Breast epithelium (tissue), 4 donors: ENCODE measurements at regions not wholly inside any gene's neighbourhood (a gene's known extent, or its start where the extent isn't known, plus 50 kb on each side); places are given as distances from the start of the nearest gene placed in this dataset.

Source experiments
- DNase-seq, 2 donors: peaks; one replicate each; pipeline ENCODE4 v3.0.0-alpha.2; 2019; ENCODE audit warnings: low spot score in 2 of 2
- H3K27ac ChIP-seq, 2 donors: fragments of 200-600 bp; sonication (generic) in 1 of 2; one replicate each; pipeline ENCODE4 v1.5.1; 2016 to 2019; ENCODE audit warnings: mild to moderate bottlenecking in 1 of 2
- H3K27me3 ChIP-seq, 2 donors: fragments of 200-600 bp; sonication (generic) in 1 of 2; one replicate each; pipeline versions ENCODE4 v1.5.1 to v1.6.0; 2017 to 2019; ENCODE audit warnings: control low read depth in 1 of 2, mild to moderate bottlenecking in 1 of 2
- H3K36me3 ChIP-seq: fragments of 200-600 bp; one replicate; pipeline ENCODE4 v1.5.1; 2019
- H3K4me1 ChIP-seq, 2 donors: fragments of 200-600 bp; sonication (generic); one replicate each; pipeline ENCODE4 v1.5.1; 2016 to 2019; ENCODE audit warnings: control low read depth in 1 of 2
- H3K4me3 ChIP-seq, 3 donors: fragments of 200-600 bp; sonication (generic); 1 replicate in 2 of 3; 2 replicates in 1 of 3; pipeline ENCODE4 v1.5.1; 2016 to 2019; ENCODE audit warnings: mild to moderate bottlenecking in 3 of 3, moderate library complexity in 2 of 3
- H3K9me3 ChIP-seq, 2 donors: fragments of 200-600 bp; sonication (generic) in 1 of 2; one replicate each; pipeline ENCODE4 v1.5.1; 2016 to 2019; ENCODE audit warnings: control low read depth in 1 of 2
- CTCF ChIP-seq, 3 donors: fragments of 450-650 bp; IDR thresholded peaks; one replicate each; pipeline ENCODE4 v1.5.1; 2016 to 2017; ENCODE audit warnings: antibody characterized with exemption in 3 of 3, mild to moderate bottlenecking in 3 of 3, moderate library complexity in 3 of 3
- POLR2A ChIP-seq: fragments of 450-650 bp; IDR thresholded peaks from one replicate; pipeline ENCODE4 v1.6.1; 2016; ENCODE audit warnings: antibody characterized with exemption, mild to moderate bottlenecking, moderate library complexity
- POLR2AphosphoS5 ChIP-seq, 3 donors: sonication (generic); formaldehyde crosslinking; IDR thresholded peaks; one replicate each; pipeline ENCODE4 v1.6.1; 2017; ENCODE audit warnings: antibody characterized with exemption in 3 of 3
- intact Hi-C: fragments of 100-400 bp; cut with DNase I; formaldehyde crosslinking; loops from one replicate; pipeline ENCODE4 v1.15.1; 2023; ENCODE audit warnings: low total_unique reads

DNA sequence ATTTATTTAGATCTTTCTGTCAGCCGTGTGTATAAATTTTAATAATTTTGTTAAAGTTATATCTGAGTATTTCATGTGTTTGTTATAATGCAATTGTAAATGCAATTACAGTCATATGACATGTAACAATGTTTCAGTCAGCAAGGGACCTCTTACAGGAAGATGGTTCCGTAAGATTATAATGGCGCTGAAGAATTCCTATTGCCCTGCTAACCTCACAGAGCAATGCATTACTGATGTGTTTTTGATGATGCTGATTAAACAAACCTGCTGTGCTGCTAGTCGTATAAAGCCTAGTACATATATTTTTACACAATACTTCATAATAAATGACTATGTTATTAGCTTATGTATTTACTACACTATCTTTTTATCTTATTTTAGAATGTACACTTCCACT, 1166.4 kb downstream of the CDH12 start:
- Histone ChIP-seq H3K4me1 (no peaks in the 10 kb centered on the region), H3K27ac (no peak overlapping the region), H3K27me3 (no peaks in the 10 kb centered on the region), H3K9me3 (no peaks in the 10 kb centered on the region), H3K36me3 (no peaks in the 10 kb centered on the region), H3K4me3 (no peak overlapping the region)
- intact Hi-C loops: no loop called here
- DNase-seq: no peak
- no peak for TF ChIP-seq CTCF (IDR thresholded peaks at IDR 0.05)
- TF ChIP-seq POLR2A: no peak
- TF ChIP-seq POLR2AphosphoS5 (IDR thresholded peaks at IDR 0.05): no peak

GRCh38 chr5:21685522-21685921, 1167.6 kb downstream of the CDH12 start:
- TF ChIP-seq POLR2AphosphoS5 (IDR thresholded peaks at IDR 0.05): no peak
- no peak for TF ChIP-seq POLR2A
- TF ChIP-seq CTCF (IDR thresholded peaks at IDR 0.05): no peak

GRCh38 chr5:21684992-21685391, 1168.2 kb downstream of the CDH12 start:
- no peak for TF ChIP-seq POLR2A
- no peak for TF ChIP-seq CTCF (IDR thresholded peaks at IDR 0.05)
- no peak for TF ChIP-seq POLR2AphosphoS5 (IDR thresholded peaks at IDR 0.05)
- no peak overlapping the region for H3K27ac ChIP-seq
- H3K4me1 ChIP-seq: no peaks in the 10 kb centered on the region
- H3K27me3 ChIP-seq: no peaks in the 10 kb centered on the region
- H3K36me3 ChIP-seq: no peaks in the 10 kb centered on the region
- no peaks in the 10 kb centered on the region for H3K9me3 ChIP-seq
- H3K4me3 ChIP-seq: no peak overlapping the region
- no peak for DNase-seq
- intact Hi-C loops: no loop called here

More at GRCh38 chr5:21685522-21685921, 1167.6 kb downstream of the CDH12 start:
- H3K4me1 ChIP-seq: no peaks in the 10 kb centered on the region
- no peaks in the 10 kb centered on the region for H3K36me3 ChIP-seq
- intact Hi-C loops: no loop called here
- H3K4me3 ChIP-seq: no peak overlapping the region
- no peaks in the 10 kb centered on the region for H3K27me3 ChIP-seq
- no peaks in the 10 kb centered on the region for H3K9me3 ChIP-seq
- DNase-seq: no peak
- no peak overlapping the region for H3K27ac ChIP-seq

DNA sequence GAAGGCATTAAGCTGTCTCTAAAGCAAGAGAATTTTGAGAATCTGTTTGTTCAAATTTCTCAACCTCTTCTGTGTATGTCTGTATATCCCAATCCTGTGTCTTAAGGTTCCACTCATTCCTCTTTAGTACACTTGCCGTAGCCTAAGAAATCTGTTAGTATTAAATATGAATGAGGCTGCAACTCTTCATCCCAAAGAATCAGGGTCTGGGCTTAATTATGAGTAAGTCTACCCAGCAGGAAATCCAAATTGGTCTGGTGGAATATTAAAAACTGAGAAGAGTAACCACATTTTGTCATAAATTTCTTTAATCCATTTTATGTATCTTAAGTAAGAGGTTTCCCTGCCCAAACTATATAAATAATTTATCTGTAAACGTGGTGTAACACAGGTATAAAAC, 1171.2 kb downstream of the CDH12 start:
- TF ChIP-seq CTCF (IDR thresholded peaks at IDR 0.05) (no peak), POLR2AphosphoS5 (IDR thresholded peaks at IDR 0.05) (no peak), POLR2A (no peak)
- no peak overlapping the region for H3K27ac ChIP-seq
- no peaks in the 10 kb centered on the region for H3K9me3 ChIP-seq
- intact Hi-C loops: no loop called here
- H3K27me3 ChIP-seq: no peaks in the 10 kb centered on the region
- no peak for DNase-seq
- H3K36me3 ChIP-seq: no peaks in the 10 kb centered on the region
- H3K4me3 ChIP-seq: no peak overlapping the region
- H3K4me1 ChIP-seq: no peaks in the 10 kb centered on the region

GRCh38 chr5:21680641-21681040, 1172.5 kb downstream of the CDH12 start:
- Histone ChIP-seq H3K27me3 (no peaks in the 10 kb centered on the region), H3K36me3 (no peaks in the 10 kb centered on the region), H3K4me1 (no peaks in the 10 kb centered on the region), H3K27ac (no peak overlapping the region), H3K4me3 (no peak overlapping the region), H3K9me3 (no peaks in the 10 kb centered on the region)
- DNase-seq: no peak
- TF ChIP-seq POLR2A (no peak), CTCF (IDR thresholded peaks at IDR 0.05) (no peak), POLR2AphosphoS5 (IDR thresholded peaks at IDR 0.05) (no peak)
- intact Hi-C loops: no loop called here
